Esophagus muscularis mucosa (tissue), 4 donors: ENCODE measurements at regions not wholly inside any gene's neighbourhood (a gene's known extent, or its start where the extent isn't known, plus 50 kb on each side); places are given as distances from the start of the nearest gene placed in this dataset.
"Not testable (repeated sequence)": the region's sequence is repeated elsewhere in the genome, so short reads cannot be mapped to it uniquely, and the experiment has no call there.

Experiments used
- DNase-seq: peaks from one replicate; pipeline ENCODE4 v3.0.0-alpha.2; 2017; ENCODE audit errors: extremely low spot score
- H3K27ac ChIP-seq, 4 donors: fragments of 200-600 bp; sonication (generic); replicated peaks in 1 of 4; 1 replicate in 3 of 4; 2 replicates in 1 of 4; pipeline ENCODE4 v1.5.1; 2016 to 2019; ENCODE audit warnings: mild to moderate bottlenecking in 1 of 4
- H3K27me3 ChIP-seq, 4 donors: fragments of 200-600 bp; sonication (generic); one replicate each; pipeline versions ENCODE4 v1.5.1 to v1.6.0; 2016 to 2019
- H3K36me3 ChIP-seq, 4 donors: fragments of 200-600 bp; sonication (generic); one replicate each; pipeline ENCODE4 v1.5.1; 2016 to 2019
- H3K4me1 ChIP-seq, 4 donors: fragments of 200-600 bp; sonication (generic); one replicate each; pipeline ENCODE4 v1.5.1; 2016 to 2019
- H3K4me3 ChIP-seq, 4 donors: fragments of 200-600 bp; sonication (generic); 1 replicate in 2 of 4; 2 replicates in 2 of 4; pipeline ENCODE4 v1.5.1; 2016 to 2019; ENCODE audit warnings: mild to moderate bottlenecking in 4 of 4, moderate library complexity in 1 of 4
- H3K9me3 ChIP-seq, 4 donors: fragments of 200-600 bp; sonication (generic); 1 replicate in 3 of 4; 2 replicates in 1 of 4; pipeline ENCODE4 v1.5.1; 2016 to 2019
- EP300 ChIP-seq: sonication (generic); formaldehyde crosslinking; IDR thresholded peaks from one replicate; pipeline ENCODE4 v1.6.1; 2017; ENCODE audit warnings: antibody characterized with exemption
- POLR2A ChIP-seq: fragments of 450-650 bp; IDR thresholded peaks from one replicate; pipeline ENCODE4 v1.6.1; 2017; ENCODE audit warnings: antibody characterized with exemption, moderate library complexity, mild to moderate bottlenecking, low read depth
- POLR2AphosphoS5 ChIP-seq, 2 donors: sonication (generic); formaldehyde crosslinking; IDR thresholded peaks; one replicate each; pipeline ENCODE4 v1.6.1; 2017; ENCODE audit warnings: antibody characterized with exemption in 2 of 2
- WGBS: methylation state at CpG from one replicate; pipeline ENCODE4 v1.1.5; 2018; 5-methylcytosine and 5-hydroxymethylcytosine counted together
- intact Hi-C: fragments of 100-400 bp; cut with DNase I; formaldehyde crosslinking; loops from one replicate; pipeline ENCODE4 v1.15.1; 2023
- TF ChIP-seq, protein P1 (sequence below), 3 experiments: fragments of 200-600 bp in 2 of 3; fragments of 450-650 bp in 1 of 3; sonication (generic) in 2 of 3; IDR thresholded peaks; one replicate each; pipeline ENCODE4 v1.5.1; 2017 to 2019; ENCODE audit warnings: antibody characterized with exemption in 3 of 3, mild to moderate bottlenecking in 2 of 3, moderate library complexity in 1 of 3

DNA sequence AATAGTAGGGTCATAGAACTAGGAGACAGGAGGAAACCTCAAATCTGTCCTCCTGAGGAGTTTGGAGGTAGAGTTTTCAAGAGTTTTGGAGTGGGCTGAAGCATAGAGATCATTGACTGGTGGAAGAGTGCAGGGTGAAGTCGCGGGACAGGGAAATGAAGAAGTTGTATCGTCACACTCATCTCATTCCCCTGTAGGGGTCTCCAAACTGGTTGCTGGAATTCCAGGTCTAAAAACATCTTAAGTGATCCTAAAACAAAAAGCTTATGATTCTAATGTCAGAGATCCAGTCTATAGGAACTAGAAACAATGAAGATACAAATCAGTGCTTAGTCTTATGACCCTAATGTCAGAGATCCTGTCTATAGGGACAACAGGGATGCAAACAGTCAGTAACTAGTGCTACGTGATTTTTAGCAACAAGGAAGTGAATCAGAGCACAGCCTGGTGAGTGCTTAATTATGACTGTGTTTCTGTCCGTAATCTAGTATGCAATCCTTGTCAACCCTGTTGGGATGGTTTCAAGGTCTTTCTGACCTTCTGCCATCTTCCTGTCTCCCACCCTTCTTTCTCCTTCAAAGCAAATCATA, 139.4 kb downstream of the SKIDA1 start:
- DNase-seq, result no peak
- TF ChIP-seq EP300, result no peak
- no peak for TF ChIP-seq POLR2AphosphoS5 (IDR thresholded peaks at IDR 0.05)
- TF ChIP-seq, protein P1, sequence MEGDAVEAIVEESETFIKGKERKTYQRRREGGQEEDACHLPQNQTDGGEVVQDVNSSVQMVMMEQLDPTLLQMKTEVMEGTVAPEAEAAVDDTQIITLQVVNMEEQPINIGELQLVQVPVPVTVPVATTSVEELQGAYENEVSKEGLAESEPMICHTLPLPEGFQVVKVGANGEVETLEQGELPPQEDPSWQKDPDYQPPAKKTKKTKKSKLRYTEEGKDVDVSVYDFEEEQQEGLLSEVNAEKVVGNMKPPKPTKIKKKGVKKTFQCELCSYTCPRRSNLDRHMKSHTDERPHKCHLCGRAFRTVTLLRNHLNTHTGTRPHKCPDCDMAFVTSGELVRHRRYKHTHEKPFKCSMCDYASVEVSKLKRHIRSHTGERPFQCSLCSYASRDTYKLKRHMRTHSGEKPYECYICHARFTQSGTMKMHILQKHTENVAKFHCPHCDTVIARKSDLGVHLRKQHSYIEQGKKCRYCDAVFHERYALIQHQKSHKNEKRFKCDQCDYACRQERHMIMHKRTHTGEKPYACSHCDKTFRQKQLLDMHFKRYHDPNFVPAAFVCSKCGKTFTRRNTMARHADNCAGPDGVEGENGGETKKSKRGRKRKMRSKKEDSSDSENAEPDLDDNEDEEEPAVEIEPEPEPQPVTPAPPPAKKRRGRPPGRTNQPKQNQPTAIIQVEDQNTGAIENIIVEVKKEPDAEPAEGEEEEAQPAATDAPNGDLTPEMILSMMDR (IDR thresholded peaks at IDR 0.05), result no peak
- no peak for TF ChIP-seq POLR2A
- WGBS, result 86% methylated on average over 5 of the region's 5 CpGs
- no peaks in the 10 kb centered on the region for H3K9me3 ChIP-seq
- H3K4me3 ChIP-seq, result no peak overlapping the region
- intact Hi-C loops, result no loop called here
- no peaks in the 10 kb centered on the region for H3K27me3 ChIP-seq
- no peak overlapping the region for H3K27ac ChIP-seq
- H3K36me3 ChIP-seq, result no peaks in the 10 kb centered on the region
- H3K4me1 ChIP-seq, result no peaks in the 10 kb centered on the region

DNA sequence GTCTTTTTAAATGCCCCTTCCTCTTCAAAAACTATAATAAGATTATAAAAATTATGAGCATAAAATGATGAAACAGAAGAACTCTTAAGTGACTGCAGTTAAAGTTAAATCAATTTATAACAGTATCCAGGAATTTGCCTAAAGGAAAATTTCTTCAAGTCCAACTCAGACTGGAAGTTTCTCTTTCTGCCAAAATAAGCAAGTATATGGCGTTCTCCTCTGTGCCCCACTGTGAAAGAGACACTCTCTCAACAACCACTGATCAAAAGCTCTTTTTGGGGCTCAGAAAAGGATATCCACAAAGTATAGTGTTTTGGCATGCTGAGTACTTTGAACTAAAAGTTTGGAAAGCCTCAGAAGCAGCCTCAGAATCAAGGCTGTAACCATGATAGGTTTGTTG, 139.9 kb downstream of the SKIDA1 start:
- H3K4me3 ChIP-seq, result no peak overlapping the region
- H3K9me3 ChIP-seq, result no peaks in the 10 kb centered on the region
- H3K27me3 ChIP-seq, result no peaks in the 10 kb centered on the region
- DNase-seq, result no peak
- H3K36me3 ChIP-seq, result no peaks in the 10 kb centered on the region
- no peak overlapping the region for H3K27ac ChIP-seq
- no peaks in the 10 kb centered on the region for H3K4me1 ChIP-seq
- WGBS, result 75% methylated on average over 1 of the region's 1 CpG
- intact Hi-C loops, result no loop called here
- no peak for TF ChIP-seq POLR2AphosphoS5 (IDR thresholded peaks at IDR 0.05)
- TF ChIP-seq, protein P1 (IDR thresholded peaks at IDR 0.05), result no peak
- TF ChIP-seq POLR2A, result no peak
- no peak for TF ChIP-seq EP300

DNA sequence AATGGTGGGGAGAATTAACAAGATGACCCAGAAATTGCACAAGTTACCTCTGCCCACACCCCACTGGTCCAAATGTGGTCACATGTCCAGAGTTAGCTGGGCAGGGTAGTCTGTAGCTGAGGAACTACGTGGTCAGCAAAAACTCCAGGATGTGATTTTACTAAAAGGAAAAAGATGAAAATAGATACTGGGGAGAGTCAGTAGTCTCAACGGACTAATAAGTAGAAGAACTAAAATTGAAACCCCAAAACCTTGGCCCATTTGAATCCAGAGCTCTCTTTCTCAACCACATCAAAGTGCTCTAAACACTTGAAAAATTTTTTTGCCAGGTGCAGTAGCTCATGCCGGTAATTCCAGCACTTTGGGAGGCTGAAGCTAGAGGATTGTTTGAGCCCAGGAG, 146.3 kb downstream of the SKIDA1 start:
- no peak for DNase-seq
- no peaks in the 10 kb centered on the region for H3K36me3 ChIP-seq
- H3K27ac ChIP-seq, result no peak overlapping the region
- H3K4me1 ChIP-seq, result no peaks in the 10 kb centered on the region
- H3K9me3 ChIP-seq, result no peaks in the 10 kb centered on the region
- intact Hi-C loops, result no loop called here
- no peak overlapping the region for H3K4me3 ChIP-seq
- no peak for TF ChIP-seq POLR2AphosphoS5 (IDR thresholded peaks at IDR 0.05)
- TF ChIP-seq, protein P1 (IDR thresholded peaks at IDR 0.05), result no peak
- TF ChIP-seq POLR2A, result no peak
- no peak for TF ChIP-seq EP300
- H3K27me3 ChIP-seq, result no peaks in the 10 kb centered on the region
- WGBS, result 78% methylated on average over 3 of the region's 3 CpGs

DNA sequence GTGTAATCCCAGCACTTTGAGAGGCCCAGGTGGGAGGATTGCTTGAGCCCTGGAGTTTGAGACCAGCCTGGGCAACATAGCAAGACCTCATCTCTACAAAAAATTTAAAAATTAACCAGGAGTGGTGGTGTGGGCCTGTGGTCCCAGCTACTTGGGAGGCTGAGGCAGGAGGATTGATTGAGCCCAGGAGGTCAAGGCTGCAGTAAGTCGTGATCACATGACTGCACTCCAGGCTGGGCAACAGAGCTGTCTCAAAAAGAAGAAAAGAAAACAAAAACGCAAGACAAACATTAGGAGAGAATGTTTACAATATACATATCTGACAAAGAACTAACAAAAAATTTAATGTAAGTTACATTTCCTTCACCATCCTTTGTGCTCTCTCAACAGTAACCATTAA, 150.2 kb downstream of the SKIDA1 start:
- intact Hi-C loops, DNase-seq, H3K27me3 ChIP-seq, H3K36me3 ChIP-seq, H3K4me3 ChIP-seq, H3K27ac ChIP-seq, H3K9me3 ChIP-seq: not testable (repeated sequence)
- peaks cover 3 to 14% (median 12%) of the 10 kb centered on the region in 4 donors for H3K4me1 ChIP-seq
- 88% methylated on average over 2 of the region's 2 CpGs for WGBS

DNA sequence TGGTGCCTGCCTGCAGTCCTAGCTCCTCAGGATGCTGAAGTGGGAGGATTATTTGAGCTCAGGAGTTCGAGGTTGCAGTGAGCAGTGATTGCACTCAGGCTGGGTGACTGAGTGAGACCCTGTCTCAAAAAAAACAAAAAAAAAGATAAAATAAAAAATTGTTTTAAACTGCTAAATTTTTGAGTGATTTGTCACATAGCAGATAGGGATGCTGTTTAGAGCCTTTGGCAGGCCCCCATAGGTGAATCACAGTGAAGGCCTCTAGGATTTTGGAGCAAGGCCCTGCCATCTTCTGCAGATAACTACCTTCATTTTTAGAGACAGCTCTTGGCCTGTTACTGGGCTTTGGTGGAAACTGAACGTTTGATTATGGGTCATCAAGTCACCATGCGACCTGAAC, 151.6 kb downstream of the SKIDA1 start:
- H3K27ac ChIP-seq, H3K9me3 ChIP-seq, H3K36me3 ChIP-seq, DNase-seq, H3K4me3 ChIP-seq, intact Hi-C loops, H3K27me3 ChIP-seq: not testable (repeated sequence)
- 82% methylated on average over 3 of the region's 3 CpGs for WGBS
- H3K4me1 ChIP-seq, result peaks cover 3 to 14% (median 12%) of the 10 kb centered on the region in 4 donors
